Ishikawa (cell line): ENCODE measurements at regions not wholly inside any gene's neighbourhood (a gene's known extent, or its start where the extent isn't known, plus 50 kb on each side); places are given as distances from the start of the nearest gene placed in this dataset.

Source experiments
- CEBPB ChIP-seq: IDR thresholded peaks from 2 replicates; pipeline ENCODE4 v1.6.1; 2012
- CREB1 ChIP-seq: IDR thresholded peaks from 2 replicates; pipeline ENCODE4 v1.6.1; 2012; ENCODE audit warnings: low read depth
- EGR1 ChIP-seq: IDR thresholded peaks from 2 replicates; pipeline ENCODE4 v1.6.1; 2012
- EP300 ChIP-seq: IDR thresholded peaks from 2 replicates; pipeline ENCODE4 v1.6.1; 2012; ENCODE audit warnings: borderline replicate concordance
- FOXM1 ChIP-seq: IDR thresholded peaks from 2 replicates; pipeline ENCODE4 v1.6.1; 2012; ENCODE audit warnings: low read depth, borderline replicate concordance
- MAX ChIP-seq: IDR thresholded peaks from 2 replicates; pipeline ENCODE4 v1.6.1; 2012
- NFIC ChIP-seq: IDR thresholded peaks from 2 replicates; pipeline ENCODE4 v1.6.1; 2012
- RAD21 ChIP-seq: IDR thresholded peaks from 2 replicates; pipeline ENCODE4 v1.6.1; 2012; ENCODE audit warnings: low read depth
- REST ChIP-seq: IDR thresholded peaks from 2 replicates; pipeline ENCODE4 v1.6.1; 2012; ENCODE audit warnings: low read depth, mild to moderate bottlenecking
- TAF1 ChIP-seq: IDR thresholded peaks from 2 replicates; pipeline ENCODE4 v1.6.1; 2012; ENCODE audit warnings: low read depth, mild to moderate bottlenecking
- TCF12 ChIP-seq: IDR thresholded peaks from 2 replicates; pipeline ENCODE4 v1.6.1; 2012; ENCODE audit warnings: low read depth
- TEAD4 ChIP-seq: IDR thresholded peaks from 2 replicates; pipeline ENCODE4 v1.6.1; 2012
- USF1 ChIP-seq: IDR thresholded peaks from 2 replicates; pipeline ENCODE4 v1.6.1; 2012
- YY1 ChIP-seq: IDR thresholded peaks from 2 replicates; pipeline ENCODE4 v1.6.1; 2012; ENCODE audit warnings: low read depth
- ZBTB7A ChIP-seq: IDR thresholded peaks from 2 replicates; pipeline ENCODE4 v1.6.1; 2012; ENCODE audit warnings: low read depth

- TF ChIP-seq REST (no peak), USF1 (no peak), CREB1 (no peak), CEBPB (no peak), NFIC (no peak), TCF12 (no peak), TEAD4 (no peak), TAF1 (no peak), EP300 (no peak), FOXM1 (no peak), MAX (no peak), YY1 (no peak), RAD21 (no peak), ZBTB7A (no peak), EGR1 (no peak)
Measured at GRCh38 chr7:42485301-42485766, 248.3 kb upstream of the GLI3 start.

- TF ChIP-seq CREB1 (no peak), EGR1 (no peak), ZBTB7A (no peak), TEAD4 (no peak), TAF1 (no peak), MAX (no peak), CEBPB (no peak), TCF12 (no peak), USF1 (no peak), REST (no peak), FOXM1 (no peak), YY1 (no peak), EP300 (no peak)
Measured at GRCh38 chr7:42483886-42484285, 246.9 kb upstream of the GLI3 start.

GRCh38 chr7:42479816-42480633 is 243.0 kb upstream of the GLI3 start:
- TF ChIP-seq NFIC (no peak), TAF1 (no peak), REST (no peak), EGR1 (no peak)

GRCh38 chr7:42479452-42479815 is 242.4 kb upstream of the GLI3 start:
- TF ChIP-seq EP300 (no peak), TCF12 (no peak), TEAD4 (no peak), FOXM1 (no peak), RAD21 (no peak), NFIC (no peak), REST (no peak), CEBPB (no peak), MAX (no peak), CREB1 (no peak), USF1 (no peak), YY1 (no peak), TAF1 (no peak)
